ENCODE measurements at regions not wholly inside any gene's neighbourhood (a gene's known extent, or its start where the extent isn't known, plus 50 kb on each side); places are given as distances from the start of the nearest gene placed in this dataset.

GRCh38 chr22:49451070-49451840 is 376.4 kb downstream of the BRD1 start:
- ChIA-PET CTCF (no interaction called here), POLR2A (no interaction called here)
- no peak overlapping the region for H3K4me3 ChIP-seq (ENCODE audit: low read depth, low read length)
- no peak overlapping the region for H3K27ac ChIP-seq (ENCODE audit: extremely low read depth, low read depth, low read length)
- H3K4me1 ChIP-seq (ENCODE audit: control insufficient read depth, insufficient read depth, low read length), result peaks cover 7% of the 10 kb centered on the region; the same call in 1 of the 2 replicates
- no peaks in the 10 kb centered on the region for H3K9me3 ChIP-seq (ENCODE audit: control insufficient read depth, insufficient read depth, low read depth, low read length)
- TF ChIP-seq ZNF624 (tag by site-specific recombination; IDR thresholded peaks at IDR 0.05) (no peak), ZIC2 (tag by site-specific recombination; IDR thresholded peaks at IDR 0.05) (no peak), ZNF169 (tag by site-specific recombination; IDR thresholded peaks at IDR 0.05) (no peak), SCRT1 (tag by site-specific recombination; IDR thresholded peaks at IDR 0.05; ENCODE audit: borderline replicate concordance) (no peak), HOXA7 (CRISPR knock-in tag; IDR thresholded peaks at IDR 0.05; ENCODE audit: borderline replicate concordance) (no peak), ZFHX2 (tag by site-specific recombination; conservative IDR thresholded peaks at IDR 0.05) (no peak), ZNF24 (tag by site-specific recombination; IDR thresholded peaks at IDR 0.05) (no peak), ZNF19 (tag by site-specific recombination; IDR thresholded peaks at IDR 0.05; ENCODE audit: low read depth) (no peak), ZBTB21 (tag by site-specific recombination; IDR thresholded peaks at IDR 0.05) (no peak), ZNF302 (tag by site-specific recombination; IDR thresholded peaks at IDR 0.05; ENCODE audit: low read depth) (no peak)
- TF ChIP-seq, protein P1, sequence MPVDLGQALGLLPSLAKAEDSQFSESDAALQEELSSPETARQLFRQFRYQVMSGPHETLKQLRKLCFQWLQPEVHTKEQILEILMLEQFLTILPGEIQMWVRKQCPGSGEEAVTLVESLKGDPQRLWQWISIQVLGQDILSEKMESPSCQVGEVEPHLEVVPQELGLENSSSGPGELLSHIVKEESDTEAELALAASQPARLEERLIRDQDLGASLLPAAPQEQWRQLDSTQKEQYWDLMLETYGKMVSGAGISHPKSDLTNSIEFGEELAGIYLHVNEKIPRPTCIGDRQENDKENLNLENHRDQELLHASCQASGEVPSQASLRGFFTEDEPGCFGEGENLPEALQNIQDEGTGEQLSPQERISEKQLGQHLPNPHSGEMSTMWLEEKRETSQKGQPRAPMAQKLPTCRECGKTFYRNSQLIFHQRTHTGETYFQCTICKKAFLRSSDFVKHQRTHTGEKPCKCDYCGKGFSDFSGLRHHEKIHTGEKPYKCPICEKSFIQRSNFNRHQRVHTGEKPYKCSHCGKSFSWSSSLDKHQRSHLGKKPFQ (tag by site-specific recombination; IDR thresholded peaks at IDR 0.05), result no peak
- H3K36me3 ChIP-seq (ENCODE audit: control insufficient read depth in 2 of 2, insufficient read depth in 1 of 2, low read length in 2 of 2), result no peaks in the 10 kb centered on the region

DNA sequence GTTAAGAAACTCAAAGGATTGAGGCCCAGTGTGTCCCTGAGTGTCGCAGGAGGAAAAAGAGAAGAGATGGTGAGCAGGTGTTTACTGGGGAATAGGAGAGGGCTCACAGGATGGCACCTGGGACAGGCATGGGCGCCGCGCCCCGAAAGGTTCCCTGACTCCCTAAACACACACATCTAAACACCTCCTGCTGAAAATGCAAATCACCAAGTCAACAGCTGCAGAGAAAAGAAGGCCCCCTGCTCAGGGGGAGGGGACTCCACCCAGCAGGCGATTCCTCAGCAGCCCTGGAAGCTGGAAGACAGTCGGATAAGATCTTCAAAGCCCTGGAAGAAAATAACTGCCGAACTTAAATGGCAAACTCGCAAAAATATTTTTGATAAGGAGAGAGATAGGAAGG is 377.2 kb downstream of the BRD1 start:
- CTCF ChIA-PET, result interaction anchor here (0.6 kb wide), 1 partner anchor 32 kb away, joined by 3 read pairs; no protein-coding TSS in a partner anchor
- POLR2A ChIA-PET, result no interaction called here
- Histone ChIP-seq H3K36me3 (ENCODE audit: control insufficient read depth in 2 of 2, insufficient read depth in 1 of 2, low read length in 2 of 2) (no peaks in the 10 kb centered on the region), H3K9me3 (ENCODE audit: control insufficient read depth, insufficient read depth, low read depth, low read length) (no peaks in the 10 kb centered on the region), H3K27ac (ENCODE audit: extremely low read depth, low read depth, low read length) (no peak overlapping the region), H3K4me3 (ENCODE audit: low read depth, low read length) (no peak overlapping the region), H3K4me1 (ENCODE audit: control insufficient read depth, insufficient read depth, low read length) (peaks cover 7% of the 10 kb centered on the region; the same call in 1 of the 2 replicates)
- TF ChIP-seq INSM2 (tag by site-specific recombination; IDR thresholded peaks at IDR 0.05), result no peak
- TF ChIP-seq ZNF404 (tag by site-specific recombination; IDR thresholded peaks at IDR 0.05), result no peak
- no peak for TF ChIP-seq ZNF704 (tag by site-specific recombination; IDR thresholded peaks at IDR 0.05)
- TF ChIP-seq ZIC2 (tag by site-specific recombination; IDR thresholded peaks at IDR 0.05), result peak; percentile 58
- TF ChIP-seq ZBTB48 (tag by site-specific recombination; IDR thresholded peaks at IDR 0.05), result no peak
- TF ChIP-seq KLF17 (tag by site-specific recombination; IDR thresholded peaks at IDR 0.05), result no peak
- TF ChIP-seq ZNF423 (tag by site-specific recombination; IDR thresholded peaks at IDR 0.05), result no peak
- TF ChIP-seq TRIM28 (IDR thresholded peaks at IDR 0.05; ENCODE audit: borderline replicate concordance, low read length), result no peak
